HG03066 (cell line): ENCODE measurements at regions not wholly inside any gene's neighbourhood (a gene's known extent, or its start where the extent isn't known, plus 50 kb on each side); places are given as distances from the start of the nearest gene placed in this dataset.

Experiments
- ATAC-seq: cut with Tn5 transposase; IDR thresholded peaks from one replicate; pipeline ENCODE4 v1.9.1; 2021; ENCODE audit warnings: low read depth; ENCODE audit not compliant: unreplicated experiment

DNA sequence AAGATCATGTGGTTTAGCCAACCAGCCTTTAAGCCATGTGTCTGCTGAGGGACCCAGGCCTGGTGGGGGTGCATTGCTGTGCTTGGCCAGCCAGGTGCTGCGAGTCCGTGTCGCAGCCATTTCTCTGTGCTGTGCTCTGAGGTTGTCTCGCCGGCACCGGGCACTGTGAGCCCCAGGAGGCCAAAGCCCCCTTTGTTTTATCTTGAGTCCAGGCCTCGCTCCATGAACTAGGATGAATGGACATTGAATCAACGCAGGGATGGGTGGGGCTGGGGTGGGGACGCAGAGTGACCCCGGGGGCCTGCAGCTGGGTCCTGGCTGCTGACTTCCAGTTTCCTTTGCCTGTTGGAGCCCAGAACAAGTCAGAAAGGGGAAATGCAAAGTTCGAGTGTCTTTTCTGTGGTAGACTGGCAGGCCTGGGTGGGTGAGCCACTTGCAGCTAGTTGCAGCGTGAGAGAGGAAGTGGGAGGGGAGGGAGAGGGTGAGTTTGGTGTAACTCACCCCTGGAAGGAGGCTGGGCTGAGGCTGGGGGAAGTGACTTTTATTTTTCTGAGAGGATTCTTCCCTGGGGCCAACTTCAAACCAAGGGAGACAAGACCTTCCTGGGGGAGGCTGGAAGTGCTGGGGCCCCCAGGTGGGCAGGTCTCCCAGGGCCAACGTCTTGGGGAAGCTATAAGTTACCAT lies 324.7 kb downstream of the SEC14L1 start:
- ATAC-seq: peak; percentile 73

- ATAC-seq: no peak
These were observed 325.4 kb downstream of the SEC14L1 start for GRCh38 chr17:77466140-77466539.

- ATAC-seq: no peak
These were observed 325.9 kb downstream of the SEC14L1 start for GRCh38 chr17:77466596-77467223.

GRCh38 chr17:77467521-77467920 lies 326.8 kb downstream of the SEC14L1 start:
- no peak for ATAC-seq

- no peak for ATAC-seq
These were observed 328.1 kb downstream of the SEC14L1 start for GRCh38 chr17:77468897-77469296.

- no peak for ATAC-seq
These were observed 329.6 kb downstream of the SEC14L1 start for GRCh38 chr17:77470330-77470786.

DNA sequence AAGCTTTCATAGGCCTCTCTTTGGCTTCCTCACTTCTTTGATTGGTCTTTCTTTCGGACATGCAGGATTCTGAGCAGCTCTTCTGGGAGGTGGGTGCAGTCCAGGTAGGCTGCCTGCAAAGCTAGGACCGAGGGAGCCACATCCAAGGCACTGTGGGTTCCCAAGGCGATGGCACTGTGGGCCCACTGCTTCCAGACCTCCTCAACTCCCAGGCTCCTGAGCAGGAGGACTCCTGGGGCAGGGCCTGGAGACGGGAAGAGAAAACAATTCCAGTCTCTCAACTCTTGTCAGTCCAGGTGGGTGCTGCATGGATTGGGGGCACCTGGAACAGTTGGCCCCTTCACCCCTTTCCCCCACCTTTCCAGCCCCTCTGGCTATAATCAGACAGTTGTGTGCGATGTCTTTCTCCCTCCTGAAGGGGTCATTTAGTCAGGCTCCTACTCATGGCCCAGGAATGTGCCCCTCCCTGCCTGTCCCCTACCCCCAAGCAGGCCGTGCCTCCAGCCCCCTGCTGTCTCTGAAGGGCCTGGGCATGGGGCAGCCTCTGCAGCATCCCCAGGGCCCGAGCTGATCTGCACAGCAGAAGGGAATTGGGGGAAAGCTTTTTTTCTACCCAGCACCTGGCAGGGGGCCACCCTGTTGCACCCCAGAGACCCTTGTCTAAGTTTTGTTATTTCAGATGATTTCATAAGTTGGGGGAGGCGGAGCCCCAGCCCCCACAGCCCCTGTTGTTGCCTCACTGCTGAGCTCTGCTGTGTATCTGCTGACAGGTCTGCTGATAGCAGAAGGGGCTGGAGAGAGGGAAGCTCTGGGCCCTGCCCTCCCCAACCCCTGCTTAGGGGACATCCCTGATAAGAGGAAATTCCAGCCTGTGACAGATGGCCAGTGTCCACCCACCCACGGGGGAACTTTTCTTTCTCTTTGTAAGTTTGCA lies 330.3 kb downstream of the SEC14L1 start:
- ATAC-seq: no peak

GRCh38 chr17:77471984-77472461 lies 331.3 kb downstream of the SEC14L1 start:
- no peak for ATAC-seq

- no peak for ATAC-seq
These were observed 331.9 kb downstream of the SEC14L1 start for GRCh38 chr17:77472468-77473310.

- no peak for ATAC-seq
These were observed 333.0 kb downstream of the SEC14L1 start for GRCh38 chr17:77473615-77474226.

GRCh38 chr17:77474292-77474988 lies 333.7 kb downstream of the SEC14L1 start:
- no peak for ATAC-seq

DNA sequence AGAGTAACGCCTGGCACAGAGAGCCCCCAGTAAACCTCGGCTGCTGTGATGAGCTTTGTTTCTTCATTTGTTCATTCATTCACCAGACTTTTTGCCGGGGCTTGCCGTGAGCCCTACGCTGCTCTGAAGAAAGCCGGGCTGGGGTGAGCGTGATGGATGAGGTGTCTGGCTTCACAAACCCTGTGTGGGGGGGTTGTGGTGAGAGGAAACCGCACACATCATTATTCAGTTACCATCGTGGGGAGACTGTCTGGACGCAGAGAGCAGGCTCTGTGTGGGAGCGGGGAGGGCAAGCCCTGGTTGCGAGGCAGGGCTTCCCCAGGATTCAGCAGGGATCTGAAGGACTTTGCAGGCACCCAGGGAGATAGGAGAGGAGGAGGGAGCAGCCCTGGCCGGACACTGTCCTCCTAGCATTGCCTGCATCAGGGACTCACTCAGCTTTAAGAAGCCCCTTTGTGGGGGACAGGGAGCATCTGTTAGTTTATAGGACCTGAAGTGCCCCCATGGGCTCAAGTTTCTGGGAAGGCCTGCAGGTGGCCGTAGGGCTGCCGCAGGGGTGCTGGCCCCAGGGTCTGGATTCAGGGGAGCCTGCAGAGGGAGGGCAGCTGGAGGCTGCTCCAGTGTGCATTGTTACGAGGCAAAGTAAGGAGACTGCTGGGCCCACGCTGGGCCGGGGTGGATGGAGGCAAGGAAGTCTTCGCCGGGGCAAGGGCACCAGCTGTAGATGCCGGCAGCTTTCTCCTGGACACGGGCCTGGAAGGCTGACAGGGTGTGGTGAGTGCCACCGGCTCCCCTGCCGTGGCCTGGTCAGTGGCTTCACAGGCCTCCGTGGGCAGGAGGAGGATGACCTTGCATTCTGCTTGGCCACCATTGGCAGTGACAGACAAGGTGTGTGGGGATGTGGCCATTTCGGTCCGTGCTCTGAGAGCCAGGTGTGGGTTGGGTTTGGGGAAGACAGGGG lies 334.5 kb downstream of the SEC14L1 start:
- ATAC-seq: no peak

DNA sequence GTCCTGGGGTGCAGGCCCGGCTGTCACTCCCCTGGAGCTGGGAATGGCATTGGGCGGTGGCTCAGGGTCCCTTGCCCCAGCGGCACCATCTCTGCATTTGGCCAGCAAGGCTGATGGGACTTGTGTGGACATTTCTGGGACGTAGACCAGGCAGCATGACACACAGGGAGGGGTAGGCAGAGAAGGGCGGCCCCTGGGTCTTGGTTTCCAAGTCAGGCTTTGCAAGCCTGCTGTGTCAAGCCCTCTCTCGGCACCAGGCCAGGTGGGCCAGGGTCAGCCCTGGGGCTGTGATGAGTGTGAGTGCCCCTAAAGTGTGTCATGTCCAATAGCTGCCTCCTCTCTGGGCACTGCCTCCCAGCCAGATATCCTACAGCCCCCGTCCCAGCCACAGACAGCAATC lies 335.2 kb downstream of the SEC14L1 start:
- no peak for ATAC-seq

GRCh38 chr17:77476498-77476897 lies 335.7 kb downstream of the SEC14L1 start:
- no peak for ATAC-seq

GRCh38 chr17:77476931-77477805 lies 336.4 kb downstream of the SEC14L1 start:
- no peak for ATAC-seq

DNA sequence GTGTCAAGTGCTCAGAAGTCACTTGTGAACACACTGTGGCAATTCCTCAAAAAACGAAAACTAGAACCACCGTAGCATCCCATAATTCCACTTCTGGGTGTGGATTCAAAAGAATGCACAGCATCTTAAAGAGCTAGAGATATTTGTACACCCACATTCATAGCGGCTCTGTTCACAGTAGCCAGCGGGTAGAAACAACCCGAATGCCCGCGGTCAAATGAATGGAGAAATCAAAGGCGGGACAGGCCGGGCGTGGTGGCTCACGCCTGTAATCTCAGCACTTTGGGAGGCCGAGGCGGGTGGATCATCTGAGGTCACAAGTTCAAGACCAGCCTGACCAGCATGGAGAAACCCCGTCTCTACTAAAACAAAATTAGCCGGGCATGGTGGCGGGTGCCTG lies 337.5 kb downstream of the SEC14L1 start:
- no peak for ATAC-seq

- ATAC-seq: no peak
These were observed 338.1 kb downstream of the SEC14L1 start for GRCh38 chr17:77478899-77479298.
